ENCODE measurements at regions not wholly inside any gene's neighbourhood (a gene's known extent, or its start where the extent isn't known, plus 50 kb on each side); places are given as distances from the start of the nearest gene placed in this dataset.
A peak's percentile ranks its signal among the peaks of the same experiment; 100 is the strongest.

GRCh38 chr6:103826209-103826608 is 1033.5 kb downstream of the HACE1 start:
- Histone ChIP-seq H4K20me1 (ENCODE audit: insufficient read depth) (no peaks in the 10 kb centered on the region), H3K27me3 (ENCODE audit: insufficient read depth) (no peaks in the 10 kb centered on the region), H3F3A (replicated peaks; ENCODE audit: insufficient read depth) (no peaks in the 10 kb centered on the region), H3K79me2 (ENCODE audit: insufficient read depth) (no peaks in the 10 kb centered on the region), H3K9me3 (no peaks in the 10 kb centered on the region), H2AFZ (ENCODE audit: low read depth) (no peak overlapping the region), H3K27ac (ENCODE audit: low read depth in 2 of 2, low read length in 1 of 2) (peak overlapping the region in 1 of 2 experiments; percentile 53; a peak in 2 of 4 replicates), H3K4me3 (ENCODE audit: low read depth in 2 of 2, low read length in 1 of 2) (no peak overlapping the region), H3K9ac (no peak overlapping the region), H3K4me1 (ENCODE audit: control insufficient read depth in 1 of 2, insufficient read depth in 2 of 2, low read depth in 1 of 2, low read length in 1 of 2) (no peaks in the 10 kb centered on the region; a peak in 1 of 4 replicates), H3K36me3 (replicated peaks in 1 of 2; ENCODE audit: control insufficient read depth in 1 of 2, insufficient read depth in 2 of 2, low read length in 1 of 2) (no peaks in the 10 kb centered on the region), H3K9me2 (no peaks in the 10 kb centered on the region), H3K4me2 (no peak overlapping the region)
- ChIA-PET POLR2A (no interaction called here), CTCF (interaction anchor here (1.0 kb wide), 1 partner anchor 12 kb away, joined by 3 read pairs; no protein-coding TSS in a partner anchor)
- WGBS (ENCODE audit: low lambda C conversion rate) = 5% methylated on average over 2 of the region's 2 CpGs
- TF ChIP-seq MEF2A (IDR thresholded peaks at IDR 0.05; ENCODE audit: borderline replicate concordance, low read depth) = no peak
- peak; percentile 91 for TF ChIP-seq GATA2 (CRISPR knock-in tag; IDR thresholded peaks at IDR 0.05)
- TF ChIP-seq RCOR1 (IDR thresholded peaks at IDR 0.05; ENCODE audit: low read length) = peak; percentile 85
- TF ChIP-seq RAD21 (IDR thresholded peaks at IDR 0.05; ENCODE audit: low read length) = peak; percentile 2; the same call in 1 of the 2 replicates
- TF ChIP-seq RFX5 (IDR thresholded peaks at IDR 0.05; ENCODE audit: low read length) = no peak
- peak in 1 of 2 experiments; percentile 93; a peak in 2 of 4 replicates for TF ChIP-seq EP300 (IDR thresholded peaks at IDR 0.05; ENCODE audit: borderline replicate concordance in 1 of 2, low read depth in 1 of 2, low read length in 1 of 2)
- peak; percentile 26 for TF ChIP-seq CHD2 (IDR thresholded peaks at IDR 0.05; ENCODE audit: low read length, partially characterized antibody)
- TF ChIP-seq TCF12 (IDR thresholded peaks at IDR 0.05) = peak; percentile 40
- peak; percentile 25; the same call in 1 of the 2 replicates for TF ChIP-seq MXI1 (IDR thresholded peaks at IDR 0.05; ENCODE audit: low read depth, low read length)
- TF ChIP-seq JUND (IDR thresholded peaks at IDR 0.05) = no peak
- no peak for TF ChIP-seq REST (IDR thresholded peaks at IDR 0.05; ENCODE audit: low read depth, low read length)
- TF ChIP-seq FOSL2 (IDR thresholded peaks at IDR 0.05; ENCODE audit: borderline replicate concordance, low read depth) = no peak
- peak; percentile 49; the same call in 1 of the 2 replicates for TF ChIP-seq FOXJ3 (CRISPR knock-in tag; IDR thresholded peaks at IDR 0.05)
- DNase-seq = peak; percentile 8

GRCh38 chr6:103820148-103820547 is 1039.6 kb downstream of the HACE1 start:
- WGBS (ENCODE audit: low lambda C conversion rate) = 53% methylated on average over 3 of the region's 3 CpGs
- no peaks in the 10 kb centered on the region for H3K27me3 ChIP-seq (ENCODE audit: insufficient read depth)
- no peak for DNase-seq
- ChIA-PET CTCF (no interaction called here), POLR2A (no interaction called here)
- no peaks in the 10 kb centered on the region for H3K9me3 ChIP-seq
- H2AFZ ChIP-seq (ENCODE audit: low read depth) = no peak overlapping the region
- H3K79me2 ChIP-seq (ENCODE audit: insufficient read depth) = no peaks in the 10 kb centered on the region
- no peak overlapping the region for H3K9ac ChIP-seq
- H3K9me2 ChIP-seq = no peaks in the 10 kb centered on the region
- H3K4me2 ChIP-seq = no peak overlapping the region
- H3F3A ChIP-seq (replicated peaks; ENCODE audit: insufficient read depth) = no peaks in the 10 kb centered on the region
- no peaks in the 10 kb centered on the region for H3K4me1 ChIP-seq (ENCODE audit: control insufficient read depth in 1 of 2, insufficient read depth in 2 of 2, low read depth in 1 of 2, low read length in 1 of 2)
- no peaks in the 10 kb centered on the region for H4K20me1 ChIP-seq (ENCODE audit: insufficient read depth)
- TF ChIP-seq RXRA (IDR thresholded peaks at IDR 0.05; ENCODE audit: borderline replicate concordance, low read depth) (no peak), JUND (IDR thresholded peaks at IDR 0.05) (no peak), PBX3 (IDR thresholded peaks at IDR 0.05) (no peak), REST (IDR thresholded peaks at IDR 0.05; ENCODE audit: low read depth, low read length) (no peak), SIN3A (IDR thresholded peaks at IDR 0.05; ENCODE audit: borderline replicate concordance, low read depth, low read length) (no peak), USF2 (IDR thresholded peaks at IDR 0.05; ENCODE audit: borderline replicate concordance, low read depth, low read length) (no peak), FOXM1 (IDR thresholded peaks at IDR 0.05; ENCODE audit: low read depth) (no peak)
- no peak overlapping the region for H3K4me3 ChIP-seq (ENCODE audit: low read depth in 2 of 2, low read length in 1 of 2)
- H3K36me3 ChIP-seq (replicated peaks in 1 of 2; ENCODE audit: control insufficient read depth in 1 of 2, insufficient read depth in 2 of 2, low read length in 1 of 2) = no peaks in the 10 kb centered on the region
- H3K27ac ChIP-seq (ENCODE audit: low read depth in 2 of 2, low read length in 1 of 2) = no peak overlapping the region
